ENCODE measurements at regions not wholly inside any gene's neighbourhood (a gene's known extent, or its start where the extent isn't known, plus 50 kb on each side); places are given as distances from the start of the nearest gene placed in this dataset.

GRCh38 chr2:163414121-163414520 is 321.7 kb downstream of the FIGN start:
- TF ChIP-seq POLR2A (IDR thresholded peaks at IDR 0.05; ENCODE audit: low read depth, low read length), result no peak
- TF ChIP-seq POLR2AphosphoS5 (IDR thresholded peaks at IDR 0.05; ENCODE audit: low read depth, low read length), result no peak
- no peak for TF ChIP-seq TAF1 (IDR thresholded peaks at IDR 0.05; ENCODE audit: low read depth, low read length)
